ENCODE measurements at regions not wholly inside any gene's neighbourhood (a gene's known extent, or its start where the extent isn't known, plus 50 kb on each side); places are given as distances from the start of the nearest gene placed in this dataset.

GRCh38 chr12:60148831-60149230, 553.0 kb downstream of the SLC16A7 start:
- DNase-seq = no peak

GRCh38 chr12:60152756-60153155, 556.9 kb downstream of the SLC16A7 start:
- DNase-seq = no peak

DNA sequence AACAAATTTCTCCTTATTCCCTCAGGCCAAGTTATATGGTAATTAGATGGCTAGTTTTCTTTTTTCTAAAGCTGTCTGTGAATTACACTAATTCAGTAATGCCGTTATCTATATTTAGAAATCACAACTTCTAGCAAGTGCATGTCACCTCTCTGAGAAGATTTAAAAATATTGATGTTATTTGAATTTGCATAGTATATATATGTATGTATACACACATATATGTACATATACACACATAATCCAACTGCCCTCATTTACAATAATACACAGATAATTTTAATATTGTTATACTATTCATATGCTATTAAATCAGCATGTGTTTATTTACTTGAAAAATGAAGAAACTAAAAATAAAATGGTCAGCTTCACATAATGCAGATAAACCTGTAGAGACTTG, 563.9 kb downstream of the SLC16A7 start:
- no peak for DNase-seq

- DNase-seq = no peak
Observed at GRCh38 chr12:60162988-60163720, 567.3 kb downstream of the SLC16A7 start.

DNA sequence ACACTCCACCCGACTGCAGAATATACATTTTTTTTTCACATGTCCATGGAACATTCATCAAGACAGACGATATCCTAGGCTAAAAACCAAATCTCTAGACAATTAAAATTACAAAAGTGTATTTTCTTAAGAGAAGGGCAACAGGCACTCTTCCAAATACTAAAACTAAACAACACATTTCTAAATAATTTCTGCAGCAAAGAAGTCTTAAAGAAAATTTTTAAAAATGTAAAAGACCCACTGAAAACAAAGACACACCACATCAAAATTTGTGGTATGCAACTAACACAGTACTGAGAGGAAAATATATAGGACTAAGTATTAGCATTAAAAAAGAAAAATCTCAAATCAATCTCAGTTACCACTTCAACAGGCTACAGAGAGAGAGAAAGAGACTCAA, 570.0 kb downstream of the SLC16A7 start:
- DNase-seq = no peak

GRCh38 chr12:60168441-60168840, 572.6 kb downstream of the SLC16A7 start:
- DNase-seq = no peak

DNA sequence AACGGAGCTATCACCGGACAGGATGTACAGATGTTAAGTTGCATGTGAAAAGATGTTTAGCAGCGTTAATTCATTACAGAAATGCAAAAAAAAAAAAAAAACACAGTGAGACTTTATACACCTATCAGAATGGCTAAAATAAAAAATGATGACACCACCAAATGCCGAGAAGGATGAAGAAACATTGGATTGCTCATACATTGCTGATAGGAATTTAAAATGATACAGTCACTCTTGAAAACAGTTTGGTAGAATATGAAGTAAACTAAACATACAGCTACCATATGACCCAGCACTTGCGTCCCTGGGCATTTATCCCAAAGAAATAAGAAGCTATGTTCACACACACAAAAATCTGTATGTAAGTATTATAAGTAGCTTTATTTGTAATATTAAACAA, 574.1 kb downstream of the SLC16A7 start:
- DNase-seq = no peak

DNA sequence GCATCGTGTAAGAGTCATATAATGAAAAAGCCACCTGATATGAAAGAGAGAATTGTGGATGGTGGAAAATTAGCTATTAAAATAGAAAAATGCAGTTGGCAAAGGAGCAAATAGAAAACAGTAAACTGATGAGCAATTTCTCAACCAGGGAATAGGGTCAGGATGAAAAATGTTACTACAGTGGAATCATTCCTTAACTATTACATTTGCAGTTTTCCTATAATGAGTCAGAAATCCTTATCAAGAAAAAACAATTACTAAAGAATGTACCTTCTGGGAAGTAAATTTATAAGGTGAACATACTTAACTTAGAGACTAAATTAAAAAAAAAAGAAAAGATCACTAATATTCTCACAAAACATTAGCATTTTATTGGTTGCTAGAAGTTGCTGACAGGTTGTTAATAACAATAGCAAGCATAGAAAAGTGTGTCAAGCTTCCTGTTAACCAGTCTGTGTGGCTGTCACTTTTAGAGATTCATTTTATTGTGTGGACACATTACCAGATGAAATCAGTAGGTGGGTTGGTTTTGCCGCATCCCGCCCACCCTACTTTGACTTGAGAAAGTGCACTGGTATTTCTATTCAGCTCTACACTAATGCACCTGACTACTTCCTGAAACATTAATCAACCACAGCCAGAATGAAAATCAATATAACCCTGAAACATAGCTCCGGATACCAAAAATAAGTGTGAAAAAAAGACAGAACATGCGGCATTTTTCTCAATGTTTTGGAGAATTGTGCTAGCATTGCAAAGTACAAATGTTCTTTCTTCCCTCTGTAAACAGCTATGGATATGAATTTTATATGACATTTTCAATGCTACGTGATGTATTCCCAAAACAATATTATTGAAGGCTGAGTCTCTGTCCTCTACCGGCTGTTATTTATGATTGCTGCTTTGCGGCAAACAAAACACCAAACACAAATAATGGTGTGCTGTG, 576.7 kb downstream of the SLC16A7 start:
- no peak for DNase-seq

GRCh38 chr12:60173224-60174170, 577.7 kb downstream of the SLC16A7 start:
- no peak for DNase-seq

DNA sequence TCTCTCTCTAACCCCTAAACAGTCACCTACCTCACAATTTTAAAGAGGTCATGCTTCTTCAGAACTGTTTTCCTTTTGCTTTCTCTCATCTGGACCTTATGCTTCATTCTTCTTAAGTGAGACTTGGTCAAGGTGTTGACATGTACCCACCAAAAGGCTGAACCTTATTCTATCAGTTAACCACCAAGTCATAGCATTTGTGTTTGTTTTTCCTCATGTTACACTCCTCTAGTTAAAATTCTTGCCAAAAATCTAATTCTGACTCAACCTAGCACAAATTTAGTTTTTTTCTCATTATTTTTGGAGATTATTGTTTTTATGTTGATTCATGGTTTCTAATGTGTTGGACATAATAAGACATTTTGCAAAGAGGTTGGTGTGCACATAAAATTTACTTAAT, 578.6 kb downstream of the SLC16A7 start:
- no peak for DNase-seq

DNA sequence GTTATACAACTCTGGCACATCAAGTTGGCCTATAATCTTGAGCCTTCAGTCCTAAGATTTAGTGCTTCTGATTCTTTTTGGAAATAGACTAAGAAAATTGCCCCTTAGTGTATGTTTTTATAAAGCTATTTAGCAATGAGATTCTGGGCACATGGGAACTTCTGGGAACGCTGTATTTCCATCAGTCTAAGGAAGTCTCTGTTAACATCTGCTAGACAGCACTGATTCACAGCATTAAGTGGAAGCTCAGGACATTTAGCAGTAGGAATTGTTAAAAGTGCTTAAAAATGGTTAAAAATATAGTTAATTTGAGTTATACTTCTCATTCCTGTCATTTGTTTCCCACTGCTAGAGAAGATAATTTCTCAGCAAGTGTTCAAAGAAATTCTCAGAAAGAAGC, 579.1 kb downstream of the SLC16A7 start:
- DNase-seq = no peak

DNA sequence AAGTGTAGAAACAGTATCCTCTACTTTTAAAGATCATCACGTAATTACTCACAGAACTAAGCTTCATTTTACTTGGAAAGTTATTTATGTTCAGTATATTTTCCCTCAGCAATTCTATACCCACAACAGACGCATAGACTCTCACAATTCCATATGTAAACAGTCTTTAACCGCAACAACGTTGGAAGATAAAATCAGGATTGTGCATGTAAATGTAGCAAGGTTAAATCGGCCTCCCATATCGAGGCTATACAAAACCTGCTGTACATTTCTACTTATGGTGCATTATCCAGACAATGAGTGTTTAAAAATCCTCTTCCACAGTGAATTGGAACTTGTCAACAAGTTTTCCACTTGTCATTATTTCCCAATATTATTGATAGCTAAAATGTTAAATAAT, 581.1 kb downstream of the SLC16A7 start:
- no peak for DNase-seq

DNA sequence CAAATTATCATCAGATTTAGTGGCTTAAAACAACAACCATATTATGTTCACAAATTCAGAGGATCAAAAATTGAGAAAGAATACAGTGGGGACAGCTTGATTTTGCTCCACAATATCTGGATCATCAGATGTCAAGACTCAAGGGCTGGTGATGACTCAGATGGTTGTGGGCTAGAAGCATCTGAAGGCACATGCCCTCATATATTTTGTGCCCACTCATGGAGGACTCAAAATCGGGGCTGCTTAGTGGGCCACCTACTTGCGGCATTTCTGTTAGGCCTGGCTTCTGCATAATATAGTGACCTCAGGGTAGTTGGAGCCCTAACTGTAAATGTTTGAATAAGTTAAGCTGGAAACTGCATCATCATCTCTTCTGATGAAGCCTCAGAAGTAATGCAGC, 584.5 kb downstream of the SLC16A7 start:
- no peak for DNase-seq

DNA sequence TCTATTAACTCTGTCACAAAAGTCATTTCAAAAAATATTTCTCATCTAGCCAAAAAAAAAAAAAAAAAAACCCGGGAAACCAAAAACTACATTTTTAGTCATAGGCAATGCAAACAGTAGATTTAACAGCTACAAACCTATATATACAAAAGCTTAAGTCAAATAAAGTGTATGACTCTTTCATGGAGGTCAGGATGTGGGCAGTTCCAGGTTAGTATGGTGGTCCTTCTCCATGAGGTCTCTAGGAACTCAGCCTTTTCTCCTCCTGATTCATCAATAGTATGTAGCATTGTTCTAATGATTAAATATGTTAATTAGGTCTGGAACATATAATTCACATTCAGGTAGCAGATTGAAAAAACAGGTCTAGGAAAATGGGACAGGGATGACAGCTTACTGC, 586.5 kb downstream of the SLC16A7 start:
- DNase-seq = no peak

- DNase-seq = no peak
Observed at GRCh38 chr12:60184096-60184495, 588.3 kb downstream of the SLC16A7 start.

DNA sequence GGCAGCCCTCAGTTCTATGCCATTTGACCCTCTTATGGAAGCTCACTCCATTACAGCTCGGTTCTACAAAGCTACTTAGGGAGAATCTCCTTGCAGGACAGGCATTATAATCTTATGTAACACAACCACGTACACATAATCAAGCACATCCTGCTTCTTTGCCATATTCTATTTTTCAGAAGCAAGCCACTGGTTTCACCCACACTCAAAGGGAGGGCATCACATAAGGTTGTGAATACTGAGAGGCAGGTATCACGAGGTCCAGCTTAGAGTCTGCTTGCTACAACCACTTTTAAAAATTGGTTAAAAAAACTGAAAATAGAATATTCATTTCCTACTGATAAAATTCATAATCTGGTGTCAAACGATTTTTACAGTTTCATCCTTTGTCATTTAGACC, 589.2 kb downstream of the SLC16A7 start:
- no peak for DNase-seq

DNA sequence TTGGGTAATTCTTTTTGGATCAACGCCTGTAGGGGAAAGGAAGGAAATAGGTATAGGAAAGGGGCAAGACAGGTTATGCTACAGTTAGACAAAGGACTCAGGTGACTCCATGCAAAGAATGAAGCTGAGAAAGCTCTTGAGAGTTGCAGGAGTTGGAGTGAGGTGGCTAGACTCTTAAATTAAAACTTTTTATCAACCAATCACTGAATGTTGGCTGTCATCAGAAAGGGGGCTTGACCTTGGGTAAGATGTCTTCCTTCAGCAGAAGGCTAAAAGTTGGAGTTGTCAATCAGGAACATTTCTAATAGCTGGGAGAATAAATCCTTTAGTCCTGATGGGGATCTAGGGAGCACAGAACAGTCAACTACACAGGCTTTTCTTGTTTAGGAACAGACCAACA, 595.4 kb downstream of the SLC16A7 start:
- no peak for DNase-seq

DNA sequence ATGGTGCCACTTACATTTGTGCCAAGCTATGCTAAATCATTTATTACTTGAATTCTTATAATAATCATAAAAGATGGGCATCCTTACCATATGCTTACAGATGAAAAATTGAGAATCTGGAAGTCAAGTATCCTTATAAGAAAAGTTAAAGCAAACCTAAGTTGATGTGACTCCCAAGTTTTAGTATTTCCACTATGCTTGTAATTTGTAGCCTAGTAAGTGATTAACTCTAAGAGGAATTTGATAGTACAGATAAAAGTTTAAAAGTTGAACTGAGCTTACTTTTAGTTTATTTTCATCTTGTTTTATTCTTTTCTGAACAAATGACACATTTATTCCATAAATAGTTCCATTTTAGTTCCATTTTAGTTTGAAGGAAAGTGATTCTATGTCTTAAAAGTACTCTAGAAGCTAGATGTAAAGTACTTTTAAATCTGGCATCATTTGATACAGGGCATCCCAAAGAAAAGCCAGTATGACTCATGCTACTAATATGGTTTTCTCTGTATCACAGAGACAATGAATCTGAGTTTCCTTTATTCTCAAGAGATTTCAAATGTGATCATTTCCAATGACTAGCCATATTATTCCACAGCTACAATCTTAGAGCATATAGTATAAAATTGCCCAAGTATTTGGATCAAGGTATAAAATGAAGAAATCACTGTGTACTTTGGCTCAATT, 596.0 kb downstream of the SLC16A7 start:
- no peak for DNase-seq

DNA sequence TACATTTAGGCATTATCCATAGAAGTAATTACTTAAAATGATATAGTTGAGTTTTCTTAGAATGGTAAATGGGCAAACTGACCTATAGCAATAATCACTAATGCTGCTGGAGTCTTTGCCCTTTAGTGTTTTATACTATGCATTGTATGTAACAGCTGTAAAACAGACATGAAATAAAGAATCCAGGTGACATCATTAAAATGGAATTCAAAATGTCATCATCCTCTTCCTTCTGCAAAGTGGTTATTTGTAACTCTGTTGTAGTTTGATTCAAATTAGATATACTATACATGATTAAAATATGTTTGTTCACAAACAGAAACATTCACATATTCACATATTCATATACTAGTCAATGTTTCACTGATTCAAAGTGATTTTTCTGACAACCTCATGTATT, 598.8 kb downstream of the SLC16A7 start:
- no peak for DNase-seq

- no peak for DNase-seq
Observed at GRCh38 chr12:60195483-60195882, 599.7 kb downstream of the SLC16A7 start.

- DNase-seq = no peak
Observed at GRCh38 chr12:60196366-60196765, 600.5 kb downstream of the SLC16A7 start.

- no peak for DNase-seq
Observed at GRCh38 chr12:60197589-60197988, 601.8 kb downstream of the SLC16A7 start.

GRCh38 chr12:60201891-60202290, 606.1 kb downstream of the SLC16A7 start:
- DNase-seq = no peak

Data from stimulated activated naive CD4-positive, alpha-beta T cell treated with Interleukin-2 at 50 U/mL for 16 hours (primary cell).